CD4-positive, alpha-beta T cell (primary cell): ENCODE measurements at regions not wholly inside any gene's neighbourhood (a gene's known extent, or its start where the extent isn't known, plus 50 kb on each side); places are given as distances from the start of the nearest gene placed in this dataset.

Source experiments
- ATAC-seq: fragments of 200-7000 bp; cut with Tn5 transposase; one replicate; pipeline ENCODE4 v1.10.0; 2022; ENCODE audit warnings: mild to moderate bottlenecking; ENCODE audit not compliant: poor library complexity
- CTCF ChIA-PET: fragments of 350-600 bp; sonication (Branson Sonifier 250); formaldehyde crosslinking; loops from one replicate; lab custom pipeline; 2021; ENCODE audit warnings: antibody characterized with exemption, inconsistent platforms; lab: Charles Lee
- POLR2A ChIA-PET: fragments of 350-600 bp; sonication (Branson Sonifier 250); formaldehyde crosslinking; loops from one replicate; lab custom pipeline; 2021; ENCODE audit warnings: antibody characterized with exemption, inconsistent platforms; lab: Charles Lee
- DNase-seq, 14 experiments: peaks; one replicate each; pipeline ENCODE4 v3.0.0-alpha.2; 2013 to 2020; ENCODE audit warnings: mixed read lengths in 2 of 14
- H3K27ac ChIP-seq, 2 donors: one replicate each; pipeline versions ENCODE4 v1.5.1 to v1.7.0; 2013; ENCODE audit warnings: low read length in 2 of 2, low read depth in 1 of 2, mild to moderate bottlenecking in 1 of 2
- H3K27me3 ChIP-seq, 2 experiments: 1 replicate in 1 of 2; 2 replicates in 1 of 2; pipeline versions ENCODE4 v1.6.1 to v1.7.0; 2013; ENCODE audit warnings: low read length in 2 of 2, control low read depth in 1 of 2, mild to moderate bottlenecking in 1 of 2, moderate library complexity in 1 of 2; ENCODE audit not compliant: insufficient read depth in 2 of 2, control insufficient read depth in 1 of 2
- H3K36me3 ChIP-seq: one replicate; pipeline ENCODE4 v1.6.1; 2013; ENCODE audit warnings: low read length, control low read depth; ENCODE audit not compliant: insufficient read depth
- H3K4me1 ChIP-seq: one replicate; pipeline ENCODE4 v1.6.1; 2013; ENCODE audit warnings: low read length, control low read depth; ENCODE audit not compliant: insufficient read depth
- H3K4me3 ChIP-seq: one replicate; pipeline ENCODE4 v1.5.1; 2013; ENCODE audit warnings: mild to moderate bottlenecking, low read length, moderate library complexity
- H3K9me3 ChIP-seq, 2 experiments: 1 replicate in 1 of 2; 2 replicates in 1 of 2; pipeline versions ENCODE4 v1.6.1 to v1.7.0; 2013; ENCODE audit warnings: low read length in 2 of 2, mild to moderate bottlenecking in 2 of 2, control low read depth in 1 of 2, moderate library complexity in 1 of 2; ENCODE audit not compliant: control insufficient read depth in 1 of 2, insufficient read depth in 1 of 2
- H3K27ac Mint-ChIP-seq: one replicate; pipeline ENCODE4 v1.8.0; 2020; ENCODE audit warnings: mixed read lengths
- H3K27me3 Mint-ChIP-seq: one replicate; pipeline ENCODE4 v1.8.0; 2021; ENCODE audit warnings: mixed read lengths
- H3K36me3 Mint-ChIP-seq: one replicate; pipeline ENCODE4 v1.8.0; 2021; ENCODE audit warnings: low read depth, mixed read lengths
- H3K4me1 Mint-ChIP-seq: one replicate; pipeline ENCODE4 v1.8.0; 2021; ENCODE audit warnings: low read depth, mixed read lengths
- H3K4me3 Mint-ChIP-seq: one replicate; pipeline ENCODE4 v1.8.0; 2020; ENCODE audit warnings: mild to moderate bottlenecking, mixed read lengths
- H3K9me3 Mint-ChIP-seq: one replicate; pipeline ENCODE4 v1.8.0; 2020; ENCODE audit warnings: mixed read lengths
- intact Hi-C, 2 experiments: fragments of 100-400 bp; cut with DNase I in 1 of 2; cut with micrococcal nuclease in 1 of 2; formaldehyde crosslinking; loops; one replicate each; pipeline versions ENCODE4 v1.15.1 to v1.9.0; 2023 to 2025; cut with DNase I, micrococcal nuclease
- TF ChIP-seq, protein P1 (sequence below): fragments of 200-600 bp; IDR thresholded peaks from one replicate; pipeline ENCODE4 v1.8.0; 2022; ENCODE audit warnings: antibody characterized with exemption, mild to moderate bottlenecking

DNA sequence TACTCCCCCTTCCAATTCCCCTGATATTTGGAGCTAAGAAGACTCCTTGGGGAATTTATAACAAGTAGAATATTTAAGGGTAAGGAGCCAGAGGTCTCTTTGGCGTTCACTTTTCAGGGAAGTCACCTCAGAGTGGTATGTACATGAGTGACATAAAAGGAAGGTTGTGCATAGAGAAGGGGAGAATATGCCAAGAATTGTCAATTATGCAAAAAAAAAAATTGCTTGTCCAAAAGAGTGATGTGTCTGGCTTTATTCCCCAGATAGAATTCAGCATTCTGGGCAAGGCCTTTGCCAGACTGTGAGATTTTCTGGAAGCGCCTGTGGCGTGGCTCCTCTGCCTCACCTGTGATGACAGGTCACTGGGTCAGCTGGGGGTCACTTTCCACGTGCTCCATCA lies 170.2 kb downstream of the MIAT start:
- Mint-ChIP-seq H3K4me1 (no peaks in the 10 kb centered on the region), H3K9me3 (no peaks in the 10 kb centered on the region), H3K36me3 (no peaks in the 10 kb centered on the region), H3K27ac (no peak overlapping the region), H3K4me3 (no peak overlapping the region), H3K27me3 (no peaks in the 10 kb centered on the region)
- Histone ChIP-seq H3K36me3 (no peaks in the 10 kb centered on the region), H3K4me1 (no peaks in the 10 kb centered on the region), H3K9me3 (no peaks in the 10 kb centered on the region), H3K4me3 (no peak overlapping the region), H3K27ac (no peak overlapping the region), H3K27me3 (no peaks in the 10 kb centered on the region)
- DNase-seq: no peak
- ChIA-PET CTCF (no interaction called here), POLR2A (no interaction called here)
- no peak for ATAC-seq
- intact Hi-C loops: no loop called here
- TF ChIP-seq, protein P1, sequence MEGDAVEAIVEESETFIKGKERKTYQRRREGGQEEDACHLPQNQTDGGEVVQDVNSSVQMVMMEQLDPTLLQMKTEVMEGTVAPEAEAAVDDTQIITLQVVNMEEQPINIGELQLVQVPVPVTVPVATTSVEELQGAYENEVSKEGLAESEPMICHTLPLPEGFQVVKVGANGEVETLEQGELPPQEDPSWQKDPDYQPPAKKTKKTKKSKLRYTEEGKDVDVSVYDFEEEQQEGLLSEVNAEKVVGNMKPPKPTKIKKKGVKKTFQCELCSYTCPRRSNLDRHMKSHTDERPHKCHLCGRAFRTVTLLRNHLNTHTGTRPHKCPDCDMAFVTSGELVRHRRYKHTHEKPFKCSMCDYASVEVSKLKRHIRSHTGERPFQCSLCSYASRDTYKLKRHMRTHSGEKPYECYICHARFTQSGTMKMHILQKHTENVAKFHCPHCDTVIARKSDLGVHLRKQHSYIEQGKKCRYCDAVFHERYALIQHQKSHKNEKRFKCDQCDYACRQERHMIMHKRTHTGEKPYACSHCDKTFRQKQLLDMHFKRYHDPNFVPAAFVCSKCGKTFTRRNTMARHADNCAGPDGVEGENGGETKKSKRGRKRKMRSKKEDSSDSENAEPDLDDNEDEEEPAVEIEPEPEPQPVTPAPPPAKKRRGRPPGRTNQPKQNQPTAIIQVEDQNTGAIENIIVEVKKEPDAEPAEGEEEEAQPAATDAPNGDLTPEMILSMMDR: no peak

DNA sequence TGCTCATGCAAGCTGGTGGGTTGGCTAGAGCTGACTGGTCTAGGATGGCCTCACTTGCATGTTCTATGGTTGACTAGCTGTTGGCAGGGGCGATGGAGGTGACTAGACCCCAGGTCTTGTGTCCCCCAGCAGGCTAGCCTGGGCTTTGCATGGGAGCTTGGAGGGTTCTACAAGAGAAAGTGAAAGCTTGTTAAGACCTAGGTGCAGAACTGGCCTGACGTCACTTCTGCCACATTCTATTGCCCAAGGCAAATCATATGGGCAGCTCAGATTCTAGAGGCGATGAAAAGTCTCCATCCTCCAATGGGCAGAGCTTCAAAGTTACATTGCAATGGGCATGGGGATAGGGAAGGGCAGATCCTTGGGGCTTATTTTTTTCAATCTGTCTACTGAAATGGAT lies 170.9 kb downstream of the MIAT start:
- POLR2A ChIA-PET: no interaction called here
- Mint-ChIP-seq H3K27me3 (no peaks in the 10 kb centered on the region), H3K4me3 (no peak overlapping the region), H3K9me3 (no peaks in the 10 kb centered on the region), H3K4me1 (no peaks in the 10 kb centered on the region), H3K27ac (no peak overlapping the region), H3K36me3 (no peaks in the 10 kb centered on the region)
- Histone ChIP-seq H3K4me3 (no peak overlapping the region), H3K27ac (no peak overlapping the region), H3K9me3 (no peaks in the 10 kb centered on the region), H3K27me3 (no peaks in the 10 kb centered on the region), H3K36me3 (no peaks in the 10 kb centered on the region), H3K4me1 (no peaks in the 10 kb centered on the region)
- ATAC-seq: no peak
- intact Hi-C loops: no loop called here
- CTCF ChIA-PET: no interaction called here
- TF ChIP-seq, protein P1: no peak
- DNase-seq: no peak

DNA sequence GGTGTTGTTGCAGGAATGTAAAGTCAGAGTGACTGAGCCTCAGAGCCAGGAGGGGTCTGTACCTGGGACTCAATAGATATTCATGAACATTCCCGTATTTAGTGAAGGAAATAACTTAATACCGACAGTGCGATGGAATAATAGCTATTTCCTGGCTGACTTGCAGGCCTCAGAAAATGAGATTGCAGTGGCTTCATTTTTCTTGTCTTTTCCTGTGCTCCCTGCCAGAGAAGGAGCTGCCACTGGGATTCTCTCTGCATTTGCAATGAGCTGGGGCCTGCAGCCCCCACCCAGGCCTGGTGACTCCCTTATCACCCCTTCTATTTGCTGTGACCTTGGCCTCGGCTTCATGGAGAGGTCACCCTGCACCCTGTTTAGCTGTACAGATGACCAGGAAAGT lies 173.4 kb downstream of the MIAT start:
- no peak for ATAC-seq
- intact Hi-C loops: no loop called here
- ChIA-PET POLR2A (no interaction called here), CTCF (interaction anchor here (1.1 kb wide), 1 partner anchor 1448 kb away, joined by 3 read pairs; no protein-coding TSS in a partner anchor)
- no peak for DNase-seq
- no peaks in the 10 kb centered on the region for H3K4me1 ChIP-seq
- no peak overlapping the region for H3K4me3 ChIP-seq
- H3K36me3 ChIP-seq: no peaks in the 10 kb centered on the region
- H3K4me3 Mint-ChIP-seq: no peak overlapping the region
- TF ChIP-seq, protein P1: no peak
- H3K27me3 ChIP-seq: no peaks in the 10 kb centered on the region
- no peak overlapping the region for H3K27ac ChIP-seq
- H3K36me3 Mint-ChIP-seq: no peaks in the 10 kb centered on the region
- H3K27me3 Mint-ChIP-seq: no peaks in the 10 kb centered on the region
- H3K9me3 Mint-ChIP-seq: no peaks in the 10 kb centered on the region
- no peak overlapping the region for H3K27ac Mint-ChIP-seq
- H3K9me3 ChIP-seq: no peaks in the 10 kb centered on the region
- H3K4me1 Mint-ChIP-seq: no peaks in the 10 kb centered on the region
